PFSK-1 (cell line): ENCODE measurements at regions not wholly inside any gene's neighbourhood (a gene's known extent, or its start where the extent isn't known, plus 50 kb on each side); places are given as distances from the start of the nearest gene placed in this dataset.

Experiments
- FOXP2 ChIP-seq: optimal IDR thresholded peaks from 2 replicates; pipeline ENCODE3; 2011; ENCODE audit warnings: borderline replicate concordance, control low read depth, inconsistent platforms; ENCODE audit not compliant: insufficient read depth; ENCODE audit errors: extremely low read length, extremely low read depth
- POLR2AphosphoS5 ChIP-seq: IDR thresholded peaks from 2 replicates; pipeline ENCODE4 v1.6.1; 2012; ENCODE audit warnings: low read depth, mild to moderate bottlenecking, control low read depth, low read length, moderate library complexity
- SIN3A ChIP-seq: IDR thresholded peaks from 2 replicates; pipeline ENCODE4 v1.6.1; 2012; ENCODE audit warnings: mild to moderate bottlenecking, low read length, moderate library complexity, borderline replicate concordance; ENCODE audit not compliant: insufficient read depth
- TAF1 ChIP-seq: IDR thresholded peaks from 2 replicates; pipeline ENCODE4 v1.6.1; 2012; ENCODE audit warnings: low read length, control low read depth, borderline replicate concordance; ENCODE audit not compliant: insufficient read depth
- TF ChIP-seq, protein P1 (sequence below), 2 experiments: IDR thresholded peaks; 2 replicates each; pipeline versions ENCODE4 v1.6.1 to v1.8.0; 2011 to 2012; ENCODE audit warnings: low read depth in 2 of 2, low read length in 2 of 2, control low read depth in 1 of 2, inconsistent platforms in 1 of 2, mild to moderate bottlenecking in 1 of 2, moderate library complexity in 1 of 2; ENCODE audit not compliant: insufficient read depth in 1 of 2

DNA sequence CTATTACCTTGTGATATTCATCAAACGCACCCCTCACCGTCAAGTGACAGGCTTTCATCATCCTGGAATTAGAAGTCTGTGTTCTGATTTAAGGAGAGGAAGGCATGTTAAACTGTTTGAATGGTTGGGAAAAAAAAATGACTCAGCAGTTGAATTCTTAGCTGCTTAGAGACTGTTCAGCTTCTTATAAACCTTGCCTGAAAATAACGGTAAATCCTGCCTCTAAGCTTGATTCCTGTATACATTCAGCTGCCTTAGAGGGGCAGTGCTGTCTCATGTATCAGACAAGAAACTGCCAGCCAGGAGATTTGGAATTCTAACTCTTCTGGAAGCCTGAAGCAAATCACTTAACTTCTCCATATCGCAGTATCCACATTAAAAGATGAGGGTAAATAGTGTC lies 437.4 kb downstream of the JRKL start:
- TF ChIP-seq, protein P1, sequence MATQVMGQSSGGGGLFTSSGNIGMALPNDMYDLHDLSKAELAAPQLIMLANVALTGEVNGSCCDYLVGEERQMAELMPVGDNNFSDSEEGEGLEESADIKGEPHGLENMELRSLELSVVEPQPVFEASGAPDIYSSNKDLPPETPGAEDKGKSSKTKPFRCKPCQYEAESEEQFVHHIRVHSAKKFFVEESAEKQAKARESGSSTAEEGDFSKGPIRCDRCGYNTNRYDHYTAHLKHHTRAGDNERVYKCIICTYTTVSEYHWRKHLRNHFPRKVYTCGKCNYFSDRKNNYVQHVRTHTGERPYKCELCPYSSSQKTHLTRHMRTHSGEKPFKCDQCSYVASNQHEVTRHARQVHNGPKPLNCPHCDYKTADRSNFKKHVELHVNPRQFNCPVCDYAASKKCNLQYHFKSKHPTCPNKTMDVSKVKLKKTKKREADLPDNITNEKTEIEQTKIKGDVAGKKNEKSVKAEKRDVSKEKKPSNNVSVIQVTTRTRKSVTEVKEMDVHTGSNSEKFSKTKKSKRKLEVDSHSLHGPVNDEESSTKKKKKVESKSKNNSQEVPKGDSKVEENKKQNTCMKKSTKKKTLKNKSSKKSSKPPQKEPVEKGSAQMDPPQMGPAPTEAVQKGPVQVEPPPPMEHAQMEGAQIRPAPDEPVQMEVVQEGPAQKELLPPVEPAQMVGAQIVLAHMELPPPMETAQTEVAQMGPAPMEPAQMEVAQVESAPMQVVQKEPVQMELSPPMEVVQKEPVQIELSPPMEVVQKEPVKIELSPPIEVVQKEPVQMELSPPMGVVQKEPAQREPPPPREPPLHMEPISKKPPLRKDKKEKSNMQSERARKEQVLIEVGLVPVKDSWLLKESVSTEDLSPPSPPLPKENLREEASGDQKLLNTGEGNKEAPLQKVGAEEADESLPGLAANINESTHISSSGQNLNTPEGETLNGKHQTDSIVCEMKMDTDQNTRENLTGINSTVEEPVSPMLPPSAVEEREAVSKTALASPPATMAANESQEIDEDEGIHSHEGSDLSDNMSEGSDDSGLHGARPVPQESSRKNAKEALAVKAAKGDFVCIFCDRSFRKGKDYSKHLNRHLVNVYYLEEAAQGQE (IDR thresholded peaks at IDR 0.05; ENCODE audit: insufficient read depth in 1 of 2, low read depth in 2 of 2, low read length in 2 of 2), result no peak
- TF ChIP-seq TAF1 (no peak), POLR2AphosphoS5 (no peak), SIN3A (no peak), FOXP2 (no peak)
